Fibroblast of lung (primary cell): ENCODE measurements at regions not wholly inside any gene's neighbourhood (a gene's known extent, or its start where the extent isn't known, plus 50 kb on each side); places are given as distances from the start of the nearest gene placed in this dataset.

Experiments used
- DNase-seq, 2 donors: peaks; one replicate each; pipeline versions ENCODE4 v3.0.0 to v3.0.0-alpha.2; 2010; ENCODE audit warnings: low read depth in 2 of 2
- H2AFZ ChIP-seq: 2 replicates; pipeline ENCODE4 v1.5.1; 2012; ENCODE audit warnings: low read length, control low read depth, inconsistent platforms
- H3K27ac ChIP-seq: 2 replicates; pipeline ENCODE4 v1.5.1; 2011; ENCODE audit warnings: low read length, control low read depth; ENCODE audit not compliant: insufficient read depth
- H3K27me3 ChIP-seq: 2 replicates; pipeline ENCODE4 v1.5.1; 2011; ENCODE audit warnings: mild to moderate bottlenecking, low read length; ENCODE audit not compliant: control insufficient read depth, insufficient read depth
- H3K36me3 ChIP-seq: 2 replicates; pipeline ENCODE4 v1.5.1; 2011; ENCODE audit warnings: low read length; ENCODE audit not compliant: control insufficient read depth, insufficient read depth
- H3K4me1 ChIP-seq: 2 replicates; pipeline ENCODE4 v1.5.1; 2011; ENCODE audit warnings: low read length; ENCODE audit not compliant: control insufficient read depth, insufficient read depth; ENCODE audit errors: extremely low read depth
- H3K4me2 ChIP-seq: 2 replicates; pipeline ENCODE4 v1.5.1; 2011; ENCODE audit warnings: low read length, control low read depth; ENCODE audit not compliant: insufficient read depth; ENCODE audit errors: extremely low read depth
- H3K4me3 ChIP-seq, 4 experiments: fragments of 200-600 bp in 1 of 4; sonication (generic) in 1 of 4; replicated peaks in 1 of 4; 2 replicates each; pipeline ENCODE4 v1.5.1; 2011 to 2016; ENCODE audit warnings: low read length in 4 of 4, low read depth in 3 of 4, mild to moderate bottlenecking in 3 of 4, control low read depth in 2 of 4, inconsistent platforms in 1 of 4, mixed read lengths in 1 of 4; ENCODE audit not compliant: insufficient read depth in 1 of 4; ENCODE audit errors: control extremely low read depth in 1 of 4
- H3K79me2 ChIP-seq: 2 replicates; pipeline ENCODE4 v1.5.1; 2012; ENCODE audit warnings: mild to moderate bottlenecking, low read length, inconsistent platforms; ENCODE audit not compliant: control insufficient read depth, insufficient read depth
- H3K9ac ChIP-seq: 2 replicates; pipeline ENCODE4 v1.5.1; 2011; ENCODE audit warnings: mild to moderate bottlenecking, low read length, control low read depth; ENCODE audit not compliant: insufficient read depth
- H3K9me3 ChIP-seq: 2 replicates; pipeline ENCODE4 v1.5.1; 2012; ENCODE audit warnings: low read depth, low read length; ENCODE audit not compliant: control insufficient read depth, insufficient read depth
- H4K20me1 ChIP-seq: 2 replicates; pipeline ENCODE4 v1.5.1; 2011; ENCODE audit warnings: low read length; ENCODE audit not compliant: control insufficient read depth, insufficient read depth; ENCODE audit errors: extremely low read depth
- EZH2 ChIP-seq: IDR thresholded peaks from 2 replicates; pipeline ENCODE4 v1.5.1; 2012; ENCODE audit warnings: low read length, control low read depth, mild to moderate bottlenecking; ENCODE audit errors: missing control alignments
- TF ChIP-seq, protein P1 (sequence below), 2 donors: IDR thresholded peaks in 1 of 2; conservative IDR thresholded peaks in 1 of 2; 1 replicate in 1 of 2; 2 replicates in 1 of 2; pipeline ENCODE4 v1.5.1; 2011 to 2012; ENCODE audit warnings: low read length in 2 of 2, control low read depth in 1 of 2, inconsistent platforms in 1 of 2, low read depth in 1 of 2, mild to moderate bottlenecking in 1 of 2

DNA sequence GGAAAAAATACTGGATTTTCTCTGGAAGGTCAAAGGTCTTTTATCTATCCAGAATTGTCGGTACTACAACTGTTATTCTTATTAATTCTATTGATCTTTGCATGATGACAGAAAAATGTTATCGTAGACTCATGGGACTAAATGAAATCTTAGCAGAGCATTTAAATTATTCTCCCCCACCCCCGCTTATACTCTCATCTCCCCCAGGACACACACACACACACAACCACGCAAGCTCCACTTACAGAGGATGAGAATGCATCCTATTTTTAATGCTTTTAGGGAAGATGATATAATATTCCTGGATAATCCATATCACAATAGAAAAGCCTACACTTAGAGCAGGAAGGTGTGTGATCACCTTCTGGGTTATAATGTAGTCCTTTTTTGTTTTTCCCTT lies 91.9 kb upstream of the STARD13 start:
- H2AFZ ChIP-seq: no peak overlapping the region

DNA sequence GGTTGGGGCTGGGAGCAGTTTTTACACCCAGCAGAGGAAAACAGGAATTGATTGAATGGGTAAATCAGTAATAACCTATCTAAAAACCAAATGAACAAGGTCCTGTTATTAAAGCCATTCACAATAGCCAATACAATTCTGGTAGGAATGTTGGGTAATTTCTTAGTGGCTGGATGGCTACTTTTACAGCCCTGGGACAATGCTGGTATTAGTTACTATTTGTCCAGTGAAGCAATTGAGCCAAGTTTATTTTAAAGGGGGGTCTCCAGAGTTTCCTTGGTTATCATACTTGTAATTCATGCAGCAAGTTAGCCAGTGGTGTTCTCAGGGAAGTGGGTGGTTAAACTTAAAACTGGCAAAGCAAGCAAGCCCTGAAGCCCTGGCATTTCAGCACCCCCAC lies 92.3 kb upstream of the STARD13 start:
- Histone ChIP-seq H3K36me3 (no peaks in the 10 kb centered on the region), H3K4me2 (no peak overlapping the region), H2AFZ (no peak overlapping the region), H4K20me1 (no peaks in the 10 kb centered on the region), H3K9me3 (no peaks in the 10 kb centered on the region), H3K9ac (no peak overlapping the region), H3K4me3 (no peak overlapping the region), H3K27ac (no peak overlapping the region), H3K79me2 (no peaks in the 10 kb centered on the region), H3K27me3 (no peaks in the 10 kb centered on the region), H3K4me1 (no peaks in the 10 kb centered on the region)
- no peak for TF ChIP-seq EZH2
- TF ChIP-seq, protein P1, sequence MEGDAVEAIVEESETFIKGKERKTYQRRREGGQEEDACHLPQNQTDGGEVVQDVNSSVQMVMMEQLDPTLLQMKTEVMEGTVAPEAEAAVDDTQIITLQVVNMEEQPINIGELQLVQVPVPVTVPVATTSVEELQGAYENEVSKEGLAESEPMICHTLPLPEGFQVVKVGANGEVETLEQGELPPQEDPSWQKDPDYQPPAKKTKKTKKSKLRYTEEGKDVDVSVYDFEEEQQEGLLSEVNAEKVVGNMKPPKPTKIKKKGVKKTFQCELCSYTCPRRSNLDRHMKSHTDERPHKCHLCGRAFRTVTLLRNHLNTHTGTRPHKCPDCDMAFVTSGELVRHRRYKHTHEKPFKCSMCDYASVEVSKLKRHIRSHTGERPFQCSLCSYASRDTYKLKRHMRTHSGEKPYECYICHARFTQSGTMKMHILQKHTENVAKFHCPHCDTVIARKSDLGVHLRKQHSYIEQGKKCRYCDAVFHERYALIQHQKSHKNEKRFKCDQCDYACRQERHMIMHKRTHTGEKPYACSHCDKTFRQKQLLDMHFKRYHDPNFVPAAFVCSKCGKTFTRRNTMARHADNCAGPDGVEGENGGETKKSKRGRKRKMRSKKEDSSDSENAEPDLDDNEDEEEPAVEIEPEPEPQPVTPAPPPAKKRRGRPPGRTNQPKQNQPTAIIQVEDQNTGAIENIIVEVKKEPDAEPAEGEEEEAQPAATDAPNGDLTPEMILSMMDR (conservative IDR thresholded peaks at IDR 0.05 in 1 of 2, IDR thresholded peaks at IDR 0.05 in 1 of 2; ENCODE audit: low read depth in 1 of 2, low read length in 2 of 2): no peak
- no peak for DNase-seq

More for the DNA sequence above, 91.9 kb upstream of the STARD13 start:
- Histone ChIP-seq H3K36me3 (no peaks in the 10 kb centered on the region), H3K9ac (no peak overlapping the region), H3K4me3 (no peak overlapping the region), H4K20me1 (no peaks in the 10 kb centered on the region), H3K4me1 (no peaks in the 10 kb centered on the region), H3K79me2 (no peaks in the 10 kb centered on the region), H3K4me2 (no peak overlapping the region), H3K27ac (no peak overlapping the region), H3K27me3 (no peaks in the 10 kb centered on the region), H3K9me3 (no peaks in the 10 kb centered on the region)
- TF ChIP-seq, protein P1 (conservative IDR thresholded peaks at IDR 0.05 in 1 of 2, IDR thresholded peaks at IDR 0.05 in 1 of 2; ENCODE audit: low read depth in 1 of 2, low read length in 2 of 2): no peak
- no peak for TF ChIP-seq EZH2
- no peak for DNase-seq

GRCh38 chr13:33379608-33380007 lies 94.1 kb upstream of the STARD13 start:
- DNase-seq: peak in 1 of 2 donors; percentile 14
- H3K4me2 ChIP-seq: no peak overlapping the region
- no peak overlapping the region for H3K9ac ChIP-seq
- H2AFZ ChIP-seq: no peak overlapping the region
- no peaks in the 10 kb centered on the region for H4K20me1 ChIP-seq
- H3K27me3 ChIP-seq: no peaks in the 10 kb centered on the region
- H3K79me2 ChIP-seq: no peaks in the 10 kb centered on the region
- H3K9me3 ChIP-seq: no peaks in the 10 kb centered on the region
- no peak overlapping the region for H3K27ac ChIP-seq
- H3K4me1 ChIP-seq: no peaks in the 10 kb centered on the region
- H3K4me3 ChIP-seq: no peak overlapping the region
- no peak for TF ChIP-seq EZH2
- TF ChIP-seq, protein P1 (conservative IDR thresholded peaks at IDR 0.05 in 1 of 2, IDR thresholded peaks at IDR 0.05 in 1 of 2; ENCODE audit: low read depth in 1 of 2, low read length in 2 of 2): no peak
- no peaks in the 10 kb centered on the region for H3K36me3 ChIP-seq
